H1 (cell line): ENCODE measurements at regions not wholly inside any gene's neighbourhood (a gene's known extent, or its start where the extent isn't known, plus 50 kb on each side); places are given as distances from the start of the nearest gene placed in this dataset.

ENCODE experiments used
- CTCF ChIA-PET: fragments of 300-600 bp; sonication (Branson Sonifier 250); formaldehyde crosslinking; loops from one replicate; lab custom pipeline; 2021; ENCODE audit not compliant: partially characterized antibody; lab: Charles Lee
- POLR2A ChIA-PET: fragments of 300-600 bp; sonication (Branson Sonifier 250); formaldehyde crosslinking; loops from one replicate; lab custom pipeline; 2021; ENCODE audit warnings: inconsistent platforms; ENCODE audit not compliant: partially characterized antibody; lab: Charles Lee
- DNase-seq, 2 experiments: peaks; one replicate each; pipeline versions ENCODE4 v3.0.0 to v3.0.0-alpha.2; 2010 to 2022; ENCODE audit warnings: low spot score in 2 of 2, low read depth in 1 of 2, mixed read lengths in 1 of 2
- FAIRE-seq: peaks from 2 replicates; lab custom pipeline; 2011; peaks lifted over from hg19 to GRCh38; lab: Jason Lieb, UNC
- H2AFZ ChIP-seq: 2 replicates; pipeline ENCODE4 v1.8.1; 2012; ENCODE audit warnings: low read length, inconsistent platforms
- H2AK5ac ChIP-seq: 2 replicates; pipeline ENCODE4 v1.6.1; 2013; ENCODE audit warnings: low read depth, low read length
- H2BK120ac ChIP-seq: replicated peaks from 2 replicates; pipeline ENCODE3; 2013; ENCODE audit warnings: low read depth, low read length, inconsistent platforms
- H2BK12ac ChIP-seq: 2 replicates; pipeline ENCODE4 v1.6.1; 2013; ENCODE audit warnings: low read depth, low read length
- H2BK15ac ChIP-seq: 2 replicates; pipeline ENCODE4 v1.6.1; 2013; ENCODE audit warnings: low read length
- H2BK20ac ChIP-seq: 2 replicates; pipeline ENCODE4 v1.6.1; 2013; ENCODE audit warnings: low read length
- H2BK5ac ChIP-seq: 2 replicates; pipeline ENCODE4 v1.6.1; 2013; ENCODE audit warnings: low read depth, low read length
- H3K14ac ChIP-seq: 2 replicates; pipeline ENCODE4 v1.6.1; 2013; ENCODE audit warnings: inconsistent platforms; ENCODE audit not compliant: insufficient read length
- H3K18ac ChIP-seq: 2 replicates; pipeline ENCODE4 v1.6.1; 2013; ENCODE audit warnings: low read length; ENCODE audit errors: extremely low read depth
- H3K23ac ChIP-seq: 2 replicates; pipeline ENCODE4 v1.6.1; 2013; ENCODE audit warnings: inconsistent platforms; ENCODE audit not compliant: insufficient read length
- H3K23me2 ChIP-seq: 2 replicates; pipeline ENCODE4 v1.6.1; 2013; ENCODE audit warnings: low read depth, low read length
- H3K27ac ChIP-seq: 2 replicates; pipeline ENCODE4 v1.6.1; 2011; ENCODE audit warnings: low read depth, low read length, inconsistent platforms
- H3K27me3 ChIP-seq, 4 experiments: replicated peaks in 1 of 4; 1 replicate in 1 of 4; 2 replicates in 3 of 4; pipeline versions ENCODE4 v1.6.1 to v1.8.1; 2011 to 2013; ENCODE audit warnings: low read length in 3 of 4, mild to moderate bottlenecking in 3 of 4, inconsistent platforms in 2 of 4, mixed read lengths in 2 of 4, moderate library complexity in 1 of 4; ENCODE audit not compliant: control insufficient read depth in 3 of 4, insufficient read depth in 3 of 4; ENCODE audit errors: extremely low read depth in 1 of 4
- H3K36me3 ChIP-seq, 4 experiments: 2 replicates each; pipeline versions ENCODE4 v1.6.1 to v1.8.1; 2011 to 2013; ENCODE audit warnings: mild to moderate bottlenecking in 4 of 4, low read length in 3 of 4, moderate library complexity in 2 of 4, control low read depth in 1 of 4, inconsistent platforms in 1 of 4; ENCODE audit not compliant: insufficient read depth in 4 of 4, control insufficient read depth in 2 of 4
- H3K4ac ChIP-seq: replicated peaks from 2 replicates; pipeline ENCODE3; 2013; ENCODE audit warnings: low read length, low read depth, mixed read lengths, inconsistent platforms; ENCODE audit not compliant: insufficient read length
- H3K4me1 ChIP-seq, 4 experiments: replicated peaks in 1 of 4; 1 replicate in 1 of 4; 2 replicates in 3 of 4; pipeline versions ENCODE4 v1.6.1 to v1.8.1; 2011 to 2013; ENCODE audit warnings: low read length in 3 of 4, inconsistent platforms in 2 of 4, mixed read lengths in 1 of 4; ENCODE audit not compliant: insufficient read depth in 4 of 4, control insufficient read depth in 3 of 4
- H3K4me2 ChIP-seq, 2 experiments: 2 replicates each; pipeline versions ENCODE4 v1.6.1 to v1.8.1; 2011 to 2013; ENCODE audit warnings: low read depth in 2 of 2, low read length in 2 of 2, control low read depth in 1 of 2, inconsistent platforms in 1 of 2, mild to moderate bottlenecking in 1 of 2; ENCODE audit not compliant: insufficient read depth in 1 of 2
- H3K4me3 ChIP-seq, 4 experiments: fragments of 200-600, 300-600 bp in 1 of 4; sonication (generic), shearing (Covaris generic), sonication (Bioruptor Twin) in 1 of 4; 2 replicates each; pipeline versions ENCODE4 v1.5.1 to v1.8.1; 2011 to 2016; ENCODE audit warnings: low read length in 4 of 4, low read depth in 3 of 4, control low read depth in 2 of 4, inconsistent platforms in 2 of 4, mild to moderate bottlenecking in 2 of 4, mixed read lengths in 1 of 4, moderate library complexity in 1 of 4; ENCODE audit not compliant: insufficient read depth in 2 of 4; ENCODE audit errors: extremely low read depth in 1 of 4
- H3K56ac ChIP-seq: replicated peaks from 2 replicates; pipeline ENCODE3; 2013; ENCODE audit warnings: low read depth, mild to moderate bottlenecking, mixed read lengths, low read length, inconsistent platforms; ENCODE audit not compliant: insufficient read length
- H3K79me1 ChIP-seq: 2 replicates; pipeline ENCODE4 v1.6.1; 2013; ENCODE audit warnings: low read depth, low read length, control low read depth
- H3K79me2 ChIP-seq, 2 experiments: 2 replicates each; pipeline versions ENCODE4 v1.6.1 to v1.8.1; 2012 to 2013; ENCODE audit warnings: low read length in 2 of 2, mild to moderate bottlenecking in 2 of 2, inconsistent platforms in 1 of 2; ENCODE audit not compliant: insufficient read depth in 2 of 2, control insufficient read depth in 1 of 2
- H3K9ac ChIP-seq, 4 experiments: replicated peaks in 1 of 4; 1 replicate in 1 of 4; 2 replicates in 3 of 4; pipeline versions ENCODE4 v1.6.1 to v1.8.1; 2011 to 2013; ENCODE audit warnings: low read depth in 3 of 4, low read length in 3 of 4, control low read depth in 2 of 4, mild to moderate bottlenecking in 2 of 4, moderate library complexity in 2 of 4, inconsistent platforms in 1 of 4; ENCODE audit errors: extremely low read depth in 1 of 4
- H3K9me3 ChIP-seq, 2 experiments: 2 replicates each; pipeline versions ENCODE4 v1.6.1 to v1.8.1; 2012 to 2013; ENCODE audit warnings: mild to moderate bottlenecking in 2 of 2, moderate library complexity in 2 of 2, control low read depth in 1 of 2, inconsistent platforms in 1 of 2, low read depth in 1 of 2, low read length in 1 of 2, mixed read lengths in 1 of 2; ENCODE audit not compliant: insufficient read depth in 2 of 2
- H4K20me1 ChIP-seq, 2 experiments: replicated peaks in 1 of 2; 2 replicates each; pipeline versions ENCODE3 to v1.8.1; 2011 to 2013; ENCODE audit warnings: inconsistent platforms in 2 of 2, low read length in 2 of 2, mild to moderate bottlenecking in 1 of 2; ENCODE audit not compliant: insufficient read depth in 2 of 2, control insufficient read depth in 1 of 2
- H4K5ac ChIP-seq: 2 replicates; pipeline ENCODE4 v1.6.1; 2013; ENCODE audit warnings: low read length, low read depth, mixed read lengths, inconsistent platforms; ENCODE audit not compliant: insufficient read length
- H4K8ac ChIP-seq: 2 replicates; pipeline ENCODE4 v1.8.0; 2013; ENCODE audit warnings: mild to moderate bottlenecking, moderate library complexity, low read length, inconsistent platforms; ENCODE audit not compliant: insufficient read depth; ENCODE audit errors: extremely low read depth
- H4K91ac ChIP-seq: replicated peaks from 2 replicates; pipeline ENCODE3; 2013; ENCODE audit warnings: low read length, mixed read lengths, inconsistent platforms; ENCODE audit not compliant: insufficient read length
- TAF7 ChIP-seq: optimal IDR thresholded peaks from 2 replicates; pipeline ENCODE3; 2011; ENCODE audit warnings: low read depth, mild to moderate bottlenecking, inconsistent platforms, low read length, moderate library complexity, borderline replicate concordance

GRCh38 chr7:119177863-119178262, 953.4 kb downstream of the ANKRD7 start:
- Histone ChIP-seq H3K9ac (no peak overlapping the region), H3K79me2 (no peaks in the 10 kb centered on the region), H2BK5ac (no peak overlapping the region), H3K23me2 (no peaks in the 10 kb centered on the region; the same call in 1 of the 2 replicates), H2BK15ac (no peak overlapping the region), H3K27ac (no peak overlapping the region), H2AFZ (no peak overlapping the region), H3K18ac (no peak overlapping the region), H3K4ac (no peak overlapping the region), H3K14ac (no peak overlapping the region), H3K23ac (no peak overlapping the region), H2AK5ac (no peak overlapping the region), H4K91ac (no peak overlapping the region), H3K9me3 (no peaks in the 10 kb centered on the region), H4K5ac (no peak overlapping the region), H3K56ac (no peak overlapping the region), H4K20me1 (no peaks in the 10 kb centered on the region), H2BK12ac (no peak overlapping the region), H2BK20ac (no peak overlapping the region), H3K36me3 (no peaks in the 10 kb centered on the region), H2BK120ac (no peak overlapping the region), H3K79me1 (no peaks in the 10 kb centered on the region), H3K27me3 (no peaks in the 10 kb centered on the region), H3K4me2 (no peak overlapping the region), H3K4me1 (peaks cover 0 to 5% (median 2%) of the 10 kb centered on the region in 4 experiments; a peak in 5 of 7 replicates), H4K8ac (no peak overlapping the region), H3K4me3 (no peak overlapping the region)
- no peak for TF ChIP-seq TAF7
- FAIRE-seq (no peak), DNase-seq (no peak)
- CTCF ChIA-PET = interaction anchor here (1.2 to 3.7 kb wide), 4 partner anchors 20 to 320 kb away, joined by 4 to 40 read pairs (median 23); no protein-coding TSS in a partner anchor
- POLR2A ChIA-PET = no interaction called here
